GM21528 (cell line): ENCODE measurements at regions not wholly inside any gene's neighbourhood (a gene's known extent, or its start where the extent isn't known, plus 50 kb on each side); places are given as distances from the start of the nearest gene placed in this dataset.
"Not testable (repeated sequence)": the region's sequence is repeated elsewhere in the genome, so short reads cannot be mapped to it uniquely, and the experiment has no call there.

Experiments
- ATAC-seq: cut with Tn5 transposase; IDR thresholded peaks from one replicate; pipeline ENCODE4 v1.9.1; 2021; ENCODE audit warnings: mild to moderate bottlenecking, moderate library complexity; ENCODE audit not compliant: unreplicated experiment, low FRiP score

GRCh38 chr5:136631186-136631585 is 265.8 kb upstream of the TRPC7 start:
- no peak for ATAC-seq

- ATAC-seq, result no peak
These were observed 263.9 kb upstream of the TRPC7 start for GRCh38 chr5:136629125-136629792.

- ATAC-seq, result no peak
These were observed 261.2 kb upstream of the TRPC7 start for GRCh38 chr5:136626531-136626930.

- no peak for ATAC-seq
These were observed 257.4 kb upstream of the TRPC7 start for GRCh38 chr5:136622747-136623146.

GRCh38 chr5:136621743-136622142 is 256.4 kb upstream of the TRPC7 start:
- ATAC-seq, result no peak

GRCh38 chr5:136620621-136621020 is 255.3 kb upstream of the TRPC7 start:
- ATAC-seq, result no peak

GRCh38 chr5:136620016-136620419 is 254.7 kb upstream of the TRPC7 start:
- ATAC-seq, result no peak

GRCh38 chr5:136619556-136619955 is 254.2 kb upstream of the TRPC7 start:
- ATAC-seq, result no peak

GRCh38 chr5:136615251-136616119 is 250.1 kb upstream of the TRPC7 start:
- no peak for ATAC-seq

- ATAC-seq, result no peak
These were observed 247.9 kb upstream of the TRPC7 start for GRCh38 chr5:136613230-136613629.

GRCh38 chr5:136605638-136606037 is 240.3 kb upstream of the TRPC7 start:
- ATAC-seq, result no peak

GRCh38 chr5:136600306-136600705 is 235.0 kb upstream of the TRPC7 start:
- no peak for ATAC-seq

- ATAC-seq, result no peak
These were observed 233.6 kb upstream of the TRPC7 start for GRCh38 chr5:136598802-136599404.

GRCh38 chr5:136594416-136594815 is 229.1 kb upstream of the TRPC7 start:
- no peak for ATAC-seq

GRCh38 chr5:136590581-136590980 is 225.2 kb upstream of the TRPC7 start:
- no peak for ATAC-seq

GRCh38 chr5:136586196-136586595 is 220.9 kb upstream of the TRPC7 start:
- no peak for ATAC-seq

GRCh38 chr5:136584474-136584873 is 219.1 kb upstream of the TRPC7 start:
- ATAC-seq, result no peak

- no peak for ATAC-seq
These were observed 213.9 kb upstream of the TRPC7 start for GRCh38 chr5:136579238-136579637.

- ATAC-seq, result not testable (repeated sequence)
These were observed 204.5 kb upstream of the TRPC7 start for GRCh38 chr5:136569875-136570274.

GRCh38 chr5:136565457-136565856 is 200.1 kb upstream of the TRPC7 start:
- not testable (repeated sequence) for ATAC-seq

- ATAC-seq, result not testable (repeated sequence)
These were observed 199.7 kb upstream of the TRPC7 start for GRCh38 chr5:136565050-136565449.
